HG02970 (cell line): ENCODE measurements at regions not wholly inside any gene's neighbourhood (a gene's known extent, or its start where the extent isn't known, plus 50 kb on each side); places are given as distances from the start of the nearest gene placed in this dataset.

ENCODE experiments used
- ATAC-seq: cut with Tn5 transposase; IDR thresholded peaks from one replicate; pipeline ENCODE4 v1.9.1; 2021; ENCODE audit warnings: mild to moderate bottlenecking, moderate library complexity, moderate number of reproducible peaks; ENCODE audit not compliant: unreplicated experiment, low FRiP score

GRCh38 chr12:91819132-91819447 is 326.6 kb downstream of the BTG1 start:
- no peak for ATAC-seq

GRCh38 chr12:91818227-91819131 is 327.2 kb downstream of the BTG1 start:
- ATAC-seq: no peak

- no peak for ATAC-seq
Measured at GRCh38 chr12:91817517-91817916, 328.1 kb downstream of the BTG1 start.

- ATAC-seq: no peak
Measured at GRCh38 chr12:91813701-91814100, 331.9 kb downstream of the BTG1 start.

GRCh38 chr12:91811481-91812287 is 334.0 kb downstream of the BTG1 start:
- ATAC-seq: peak; percentile 55

GRCh38 chr12:91810531-91811451 is 334.9 kb downstream of the BTG1 start:
- ATAC-seq: no peak

GRCh38 chr12:91810077-91810476 is 335.6 kb downstream of the BTG1 start:
- ATAC-seq: no peak

- ATAC-seq: no peak
Measured at GRCh38 chr12:91805031-91805430, 340.6 kb downstream of the BTG1 start.

- ATAC-seq: no peak
Measured at GRCh38 chr12:91804533-91804932, 341.1 kb downstream of the BTG1 start.

GRCh38 chr12:91801048-91801447 is 344.6 kb downstream of the BTG1 start:
- ATAC-seq: no peak

GRCh38 chr12:91793676-91794075 is 352.0 kb downstream of the BTG1 start:
- ATAC-seq: no peak

GRCh38 chr12:91792597-91792996 is 353.0 kb downstream of the BTG1 start:
- ATAC-seq: no peak

- no peak for ATAC-seq
Measured at GRCh38 chr12:91786499-91787272, 359.0 kb downstream of the BTG1 start.

GRCh38 chr12:91785655-91786498 is 359.8 kb downstream of the BTG1 start:
- no peak for ATAC-seq

GRCh38 chr12:91781114-91781513 is 364.5 kb downstream of the BTG1 start:
- no peak for ATAC-seq

- ATAC-seq: peak; percentile 97
Measured at GRCh38 chr12:91778938-91779400, 366.7 kb downstream of the BTG1 start.

GRCh38 chr12:91778091-91778832 is 367.4 kb downstream of the BTG1 start:
- peak; percentile 46 for ATAC-seq
